ENCODE measurements at regions not wholly inside any gene's neighbourhood (a gene's known extent, or its start where the extent isn't known, plus 50 kb on each side); places are given as distances from the start of the nearest gene placed in this dataset.

DNA sequence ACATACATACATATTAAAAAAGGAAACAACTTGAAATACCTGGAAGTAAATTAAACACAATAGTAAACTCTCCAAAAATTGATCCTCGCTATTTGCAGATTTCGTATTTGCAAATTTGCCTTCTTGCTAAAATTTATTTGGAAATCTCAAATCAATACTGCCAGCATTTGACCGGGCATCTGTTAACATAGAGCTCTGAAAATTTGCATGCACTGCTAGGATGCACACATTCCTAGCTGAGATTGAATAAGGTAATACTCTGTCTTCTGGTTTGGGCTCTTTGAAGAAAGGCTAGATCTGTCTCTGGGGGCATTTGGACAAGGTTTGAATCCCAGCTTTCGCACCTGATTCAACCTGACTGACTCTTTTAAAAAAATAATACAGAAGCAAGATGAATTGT, 729.1 kb upstream of the MGAT4C start:
- no peak for TF ChIP-seq EZH2phosphoT487 (IDR thresholded peaks at IDR 0.05; ENCODE audit: insufficient read depth, low read depth)
- TF ChIP-seq EZH2 (IDR thresholded peaks at IDR 0.05; ENCODE audit: insufficient read depth, poor library complexity, severe bottlenecking) = no peak
